ENCODE measurements at regions not wholly inside any gene's neighbourhood (a gene's known extent, or its start where the extent isn't known, plus 50 kb on each side); places are given as distances from the start of the nearest gene placed in this dataset.
"Not testable (repeated sequence)": the region's sequence is repeated elsewhere in the genome, so short reads cannot be mapped to it uniquely, and the experiment has no call there.

DNA sequence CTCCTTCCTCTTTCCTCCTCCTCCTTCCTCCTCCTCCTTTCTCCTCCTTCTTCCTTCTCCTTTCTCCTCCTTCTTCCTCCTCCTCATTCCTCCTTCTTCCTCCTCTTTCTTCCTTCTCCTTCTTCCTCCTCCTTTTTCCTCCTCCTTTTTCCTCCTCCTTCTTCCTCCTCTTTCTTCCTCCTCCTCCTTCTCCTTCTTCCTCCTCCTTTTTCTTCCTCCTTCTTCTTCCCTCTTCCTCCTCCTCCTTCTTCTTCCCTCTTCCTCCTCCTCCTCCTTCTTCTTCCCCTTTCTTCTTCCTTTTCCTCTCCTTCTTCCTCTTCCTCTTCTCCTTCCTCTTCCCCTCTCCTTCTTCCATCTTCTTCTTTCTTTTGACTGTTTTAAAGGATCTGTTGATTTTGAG lies 538.8 kb downstream of the TMEM38B start:
- DNase-seq (ENCODE audit: low read depth) = no peak

DNA sequence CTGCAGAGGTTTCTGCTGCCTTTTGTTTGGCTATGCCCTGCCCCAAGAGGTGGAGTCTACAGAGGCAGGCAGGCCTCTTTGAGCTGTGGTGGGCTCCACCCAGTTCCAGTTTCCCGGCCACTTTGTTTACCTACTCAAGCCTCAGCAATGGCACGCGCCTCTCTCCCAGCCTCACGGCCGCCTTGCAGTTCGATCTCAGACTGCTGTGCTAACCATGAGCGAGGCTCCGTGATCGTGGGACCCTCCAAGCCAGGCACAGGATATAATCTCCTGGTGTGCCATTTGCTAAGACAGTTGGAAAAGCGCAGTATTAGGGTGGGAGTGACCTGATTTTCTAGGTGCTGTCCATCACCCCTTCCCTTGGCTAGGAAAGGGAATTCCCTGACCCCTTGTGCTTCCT lies 566.6 kb downstream of the TMEM38B start:
- DNase-seq (ENCODE audit: low read depth) = not testable (repeated sequence)

DNA sequence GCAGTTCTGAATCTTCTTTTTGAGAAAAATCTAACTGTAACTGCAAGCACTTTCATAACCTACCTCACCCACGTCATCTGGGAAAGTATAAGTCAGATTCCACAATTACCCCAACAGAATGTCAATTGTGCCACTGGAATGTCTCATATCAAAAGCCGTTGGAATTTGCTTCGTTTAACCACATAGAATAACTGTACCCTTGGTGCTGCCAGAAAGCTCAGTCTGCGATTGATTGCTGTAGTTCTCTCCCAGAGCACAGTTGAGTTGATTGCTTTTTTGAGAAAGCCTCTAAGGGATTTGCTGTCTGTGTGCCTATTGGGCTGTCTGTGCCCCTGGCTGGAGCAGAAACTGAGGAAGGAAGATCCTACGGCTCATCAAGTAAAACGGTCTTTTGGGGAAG lies 583.6 kb downstream of the TMEM38B start:
- DNase-seq (ENCODE audit: low read depth) = no peak

DNA sequence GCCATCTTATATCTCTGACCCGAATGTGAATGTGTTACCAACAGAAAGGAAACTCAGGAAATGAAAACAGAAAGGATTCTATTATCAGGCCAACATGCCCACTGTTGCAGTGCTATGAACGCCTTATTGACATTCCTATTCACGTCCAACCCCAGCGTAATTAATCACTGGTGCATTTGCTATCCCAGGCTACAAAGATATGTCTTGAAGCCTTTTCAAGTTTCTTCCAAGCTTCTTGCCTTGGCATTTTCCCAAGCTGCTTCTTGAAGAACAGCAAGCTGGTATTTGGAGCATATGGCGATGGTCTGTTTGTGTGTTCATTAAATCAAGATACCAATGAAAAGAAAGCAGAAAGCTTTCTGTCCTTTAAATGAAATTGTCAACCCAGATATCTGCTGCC lies 579.2 kb upstream of the ZNF462 start:
- no peak for DNase-seq (ENCODE audit: low read depth)

DNA sequence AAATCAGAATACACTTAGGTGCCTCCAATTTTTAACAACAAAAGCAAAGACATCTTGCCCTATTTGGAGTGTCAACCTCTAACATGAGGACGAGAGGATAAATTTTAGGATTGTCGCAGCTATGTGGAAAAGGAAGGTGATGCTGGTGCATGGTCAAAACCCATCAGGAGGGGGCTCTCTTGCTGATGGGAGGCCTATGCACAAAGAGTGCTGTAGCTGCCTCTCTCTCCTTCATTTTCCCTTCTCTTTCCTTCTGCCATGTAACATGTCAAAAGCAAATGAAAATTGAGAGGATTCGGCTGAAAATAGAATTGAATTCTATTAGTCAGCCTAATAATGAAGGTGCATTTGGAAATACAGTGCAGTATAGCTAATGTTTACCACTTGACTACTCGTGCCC lies 578.7 kb upstream of the ZNF462 start:
- DNase-seq (ENCODE audit: low read depth) = no peak

DNA sequence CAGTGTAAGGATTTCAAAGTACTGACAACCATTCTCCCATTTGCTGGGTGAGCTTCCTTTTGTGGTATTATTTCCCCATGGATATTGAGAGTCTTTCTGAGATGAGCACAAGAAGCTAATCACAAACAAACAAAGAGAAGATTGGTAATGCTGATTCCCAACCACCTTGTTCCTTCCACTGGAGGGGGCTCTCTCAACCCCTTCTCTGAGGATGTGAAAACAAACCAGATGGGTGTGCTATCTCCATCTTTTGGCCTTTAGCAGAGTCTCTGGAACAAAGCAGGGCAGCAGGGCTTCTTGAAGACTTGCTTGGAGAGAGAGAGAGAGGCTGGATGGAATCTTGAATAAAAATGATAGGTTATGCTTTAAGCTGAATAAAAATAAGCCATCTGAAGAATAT lies 576.7 kb upstream of the ZNF462 start:
- no peak for DNase-seq (ENCODE audit: low read depth)

DNA sequence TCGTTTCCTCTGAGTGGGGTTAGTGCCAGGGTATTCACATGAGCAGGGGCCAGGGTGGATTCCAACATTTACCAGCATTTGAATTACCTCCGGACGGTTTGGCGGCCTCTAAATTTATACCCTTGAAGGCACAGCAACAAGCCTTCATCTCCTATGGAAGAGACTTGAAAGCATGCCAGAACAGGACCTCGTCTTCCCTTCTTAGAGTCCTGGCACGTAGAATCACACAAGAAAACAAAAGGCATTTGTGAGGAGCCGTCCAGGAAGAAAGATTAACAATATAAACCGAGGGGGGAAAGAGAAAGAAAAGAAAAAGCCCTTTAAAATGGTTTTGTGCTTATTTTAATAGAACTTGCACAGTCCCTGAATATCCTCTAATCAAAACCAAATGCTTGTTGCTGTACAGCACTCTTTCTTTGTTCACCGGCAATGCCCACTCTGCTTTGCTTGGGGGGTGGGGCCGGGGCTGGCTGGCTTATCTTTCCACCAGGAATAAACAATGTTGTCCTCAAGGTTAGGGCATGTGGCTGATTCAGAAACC lies 575.8 kb upstream of the ZNF462 start:
- DNase-seq (ENCODE audit: low read depth) = no peak

DNA sequence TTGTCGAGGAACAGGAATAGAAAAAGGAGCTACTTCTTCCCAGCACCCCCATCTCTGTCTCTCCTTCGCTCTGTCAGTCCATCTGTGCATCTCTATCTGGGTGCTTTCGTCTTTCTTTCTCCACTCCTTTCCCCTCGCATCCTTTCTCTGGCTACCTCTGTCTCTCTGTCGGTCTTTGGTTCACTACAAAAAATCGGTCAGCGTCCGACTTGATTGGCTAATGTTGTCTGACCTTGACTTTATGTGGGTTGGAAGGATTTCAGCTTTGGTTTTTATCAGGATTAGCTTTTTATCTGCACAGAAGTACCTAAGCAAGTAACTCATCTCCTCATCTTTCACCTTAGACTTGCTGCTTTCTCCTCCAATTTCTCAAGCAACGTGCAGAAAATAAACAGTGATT lies 575.2 kb upstream of the ZNF462 start:
- DNase-seq (ENCODE audit: low read depth) = no peak

DNA sequence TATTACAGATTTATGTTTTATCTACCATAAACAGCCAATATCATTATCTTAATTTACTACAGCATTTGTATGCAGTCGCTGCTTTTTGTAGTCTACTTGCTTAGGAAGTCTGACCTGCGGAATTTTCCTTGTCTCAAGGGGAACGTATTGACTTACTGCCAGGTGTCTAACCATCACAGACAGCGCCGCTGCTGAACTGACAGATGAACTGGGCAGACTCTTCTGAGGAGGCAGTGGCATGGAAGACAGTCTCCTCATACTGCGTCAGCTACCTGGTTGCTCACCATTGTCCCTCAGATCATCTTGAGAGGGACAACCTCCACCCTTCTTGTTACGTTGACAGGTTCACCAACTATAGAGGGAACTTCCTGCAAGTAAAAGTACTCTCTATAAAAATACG lies 574.3 kb upstream of the ZNF462 start:
- DNase-seq (ENCODE audit: low read depth) = no peak

DNA sequence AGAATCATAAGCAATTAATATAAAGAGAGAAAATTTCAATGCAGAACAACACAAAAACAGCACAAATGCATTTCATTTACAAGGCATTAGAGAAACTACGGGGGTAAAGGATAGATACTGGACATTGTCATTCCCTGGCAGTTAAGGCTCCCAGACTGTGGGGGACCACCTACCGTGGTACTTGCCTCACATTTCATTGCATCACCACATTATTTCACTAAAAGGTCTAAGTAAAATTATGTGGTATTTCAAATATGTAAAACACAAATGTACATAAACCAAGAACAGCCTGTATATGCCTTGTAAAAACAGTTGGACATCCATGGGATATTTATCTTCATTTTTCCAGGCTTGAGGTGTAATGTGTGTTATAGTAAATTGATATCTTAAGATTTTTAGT lies 571.2 kb upstream of the ZNF462 start:
- no peak for DNase-seq (ENCODE audit: low read depth)

DNA sequence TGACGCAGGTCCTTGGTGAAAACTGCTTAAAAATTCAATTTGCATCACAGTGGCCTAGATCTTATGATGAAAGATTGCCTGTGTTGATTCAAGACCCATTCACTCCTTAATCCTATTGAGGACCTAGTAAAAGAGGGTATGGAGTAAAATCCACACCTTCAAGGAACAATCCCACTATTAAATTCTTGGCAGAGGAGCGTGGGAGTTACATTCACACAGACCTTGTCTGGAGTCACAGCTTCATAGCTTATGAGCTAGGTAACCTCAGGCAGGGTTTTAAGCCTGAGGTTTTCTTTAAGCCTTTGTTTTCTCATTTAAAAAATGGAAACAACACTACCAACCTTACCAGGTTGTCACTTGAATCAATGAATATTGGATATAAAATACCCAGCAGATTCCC lies 566.5 kb upstream of the ZNF462 start:
- no peak for DNase-seq (ENCODE audit: low read depth)

DNA sequence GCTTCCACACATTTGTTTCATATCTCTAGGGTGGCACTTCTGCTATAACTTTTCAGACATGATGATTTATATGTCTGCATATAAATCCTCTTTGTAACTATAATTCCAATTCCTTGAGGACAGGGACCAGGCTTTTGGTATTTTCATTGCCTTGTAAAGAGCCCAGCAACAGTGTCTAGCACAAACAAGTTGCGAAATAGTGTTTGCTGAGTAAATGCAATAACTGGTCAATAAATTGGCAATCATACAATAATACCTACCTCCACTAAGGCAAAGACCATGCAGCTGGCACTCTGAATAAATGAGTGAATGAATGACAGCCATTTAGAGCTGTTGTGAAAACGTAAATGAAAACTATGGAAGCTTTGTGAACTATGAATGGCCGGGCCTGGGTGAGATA lies 564.0 kb upstream of the ZNF462 start:
- DNase-seq (ENCODE audit: low read depth) = no peak

DNA sequence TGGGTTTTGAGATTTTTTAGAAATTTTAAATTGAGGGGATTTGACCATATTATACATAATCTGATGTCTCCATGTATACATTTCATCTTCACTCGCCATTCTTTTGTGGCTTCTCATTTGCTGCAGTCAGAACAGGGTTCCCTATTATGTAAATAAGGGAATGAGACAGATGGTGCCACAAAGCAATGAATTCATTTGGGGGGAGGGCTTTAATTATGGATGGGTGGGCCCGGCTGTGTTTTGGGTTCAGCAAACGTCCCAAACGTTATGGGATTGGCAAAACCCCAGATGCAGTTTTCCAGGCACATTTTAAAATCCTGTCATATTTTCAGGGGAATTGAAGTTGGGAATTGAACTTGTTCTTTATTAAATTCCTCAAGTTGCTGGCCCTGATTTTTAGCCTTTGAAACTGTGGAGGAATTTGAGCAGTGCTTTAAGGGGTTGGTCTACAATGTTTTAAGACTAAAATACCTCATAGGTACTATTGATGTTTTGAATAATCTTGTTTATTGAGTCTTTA lies 558.5 kb upstream of the ZNF462 start:
- DNase-seq (ENCODE audit: low read depth) = no peak

DNA sequence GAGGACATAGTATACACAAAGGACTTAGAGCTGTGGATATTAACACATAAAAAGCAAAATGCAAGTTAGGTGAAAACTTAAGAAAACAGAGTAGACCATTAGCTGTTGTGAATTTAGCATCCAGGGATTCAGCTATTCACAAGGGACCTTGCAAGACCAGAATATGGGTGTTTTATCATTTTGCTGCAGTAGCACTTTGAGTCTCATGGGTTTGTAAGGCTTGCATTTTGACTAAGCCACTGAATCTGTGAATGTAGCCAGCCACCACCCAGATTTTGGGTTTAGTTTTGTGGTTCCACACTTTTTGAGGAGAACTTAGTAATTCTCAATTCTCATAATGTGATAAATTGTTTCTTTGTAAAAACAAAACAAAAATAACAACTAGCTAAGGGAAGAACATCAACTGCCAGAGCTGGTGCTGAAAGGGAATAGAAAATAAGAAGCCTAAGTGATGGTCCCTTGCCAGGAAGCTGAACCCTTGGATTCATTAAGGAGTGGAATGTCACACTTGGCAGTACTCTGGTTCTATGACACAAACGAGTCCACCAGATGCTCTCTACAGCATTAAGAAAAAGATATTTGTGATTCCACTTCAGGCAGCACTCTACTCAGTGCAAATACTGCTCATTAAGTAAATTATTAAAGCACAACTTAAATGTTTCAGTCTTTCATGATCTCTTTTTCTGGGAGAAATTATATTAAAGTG lies 557.4 kb upstream of the ZNF462 start:
- DNase-seq (ENCODE audit: low read depth) = no peak

DNA sequence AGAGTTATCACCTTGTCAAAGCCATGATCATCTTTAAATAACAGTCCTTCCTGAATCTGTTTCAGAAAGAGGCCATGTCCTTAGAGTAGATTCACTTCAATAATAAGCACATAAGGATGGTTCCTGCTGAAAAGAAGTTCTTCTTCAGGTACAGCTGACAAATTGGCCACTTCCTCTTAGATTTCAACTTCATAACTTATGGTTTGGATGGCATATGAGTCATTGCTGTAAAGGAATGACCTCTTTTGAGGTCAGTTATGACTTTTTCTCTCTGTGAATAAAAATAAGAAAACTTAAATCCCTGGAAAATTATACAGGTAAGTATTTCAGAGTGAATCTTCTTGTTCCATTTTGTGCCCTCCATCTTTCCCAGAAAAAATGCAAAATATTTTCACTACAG lies 555.3 kb upstream of the ZNF462 start:
- DNase-seq (ENCODE audit: low read depth) = no peak

DNA sequence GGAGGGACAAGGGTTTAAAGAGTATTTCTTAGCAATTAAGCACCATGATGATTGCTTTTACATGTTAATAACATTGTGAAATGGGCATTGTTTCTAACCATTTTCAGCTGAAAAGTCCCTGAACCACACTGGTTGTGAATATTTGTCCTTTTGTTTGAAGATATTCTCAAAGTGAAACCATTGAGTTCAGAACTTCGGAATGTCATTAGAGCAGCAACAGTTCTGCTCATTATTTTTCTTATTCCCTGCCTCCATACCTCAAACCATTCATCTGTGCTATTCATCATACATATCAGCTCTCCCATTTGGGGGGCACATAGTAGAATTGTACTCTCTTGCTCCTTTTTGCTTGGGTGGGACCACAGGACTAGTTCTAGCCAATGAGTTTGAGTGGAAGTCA lies 553.0 kb upstream of the ZNF462 start:
- DNase-seq (ENCODE audit: low read depth) = no peak

DNA sequence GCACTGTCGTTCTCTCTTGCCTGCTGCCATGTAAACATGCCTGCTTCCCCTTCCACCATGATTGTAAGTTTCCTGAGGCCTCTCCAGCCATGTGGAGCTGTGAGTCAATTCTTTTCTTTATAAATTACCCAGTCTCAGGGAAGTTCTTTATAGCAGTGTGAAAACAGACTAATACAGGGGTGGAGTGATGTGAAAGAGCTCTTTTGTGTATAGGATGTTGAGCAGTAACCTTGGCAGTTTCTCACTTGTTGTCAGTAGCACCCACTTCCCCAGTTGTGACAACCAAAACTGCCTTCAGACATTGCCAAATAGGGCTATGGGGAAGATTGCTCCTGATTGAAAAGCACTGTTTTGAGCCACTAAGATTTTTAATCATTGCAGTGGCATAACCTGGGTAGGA lies 552.2 kb upstream of the ZNF462 start:
- DNase-seq (ENCODE audit: low read depth) = no peak

DNA sequence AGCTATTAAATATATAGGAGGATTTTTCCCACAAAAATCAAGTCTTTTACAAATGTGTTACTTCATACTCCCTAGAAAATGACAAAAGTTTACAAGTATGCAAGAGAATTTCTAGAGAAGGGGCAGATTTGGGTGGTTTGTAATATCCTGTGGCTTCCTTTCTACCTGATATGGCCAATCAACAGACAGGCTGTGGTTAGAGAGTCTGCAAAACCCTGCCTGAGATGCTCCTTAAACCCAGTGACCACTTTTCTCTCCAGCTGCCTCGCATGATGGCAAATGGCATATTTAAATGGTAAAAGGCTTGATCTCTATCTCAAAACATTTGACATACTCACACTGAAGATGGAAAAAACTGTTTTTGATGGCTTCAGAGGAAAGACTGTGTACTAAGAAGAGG lies 550.1 kb upstream of the ZNF462 start:
- no peak for DNase-seq (ENCODE audit: low read depth)

DNA sequence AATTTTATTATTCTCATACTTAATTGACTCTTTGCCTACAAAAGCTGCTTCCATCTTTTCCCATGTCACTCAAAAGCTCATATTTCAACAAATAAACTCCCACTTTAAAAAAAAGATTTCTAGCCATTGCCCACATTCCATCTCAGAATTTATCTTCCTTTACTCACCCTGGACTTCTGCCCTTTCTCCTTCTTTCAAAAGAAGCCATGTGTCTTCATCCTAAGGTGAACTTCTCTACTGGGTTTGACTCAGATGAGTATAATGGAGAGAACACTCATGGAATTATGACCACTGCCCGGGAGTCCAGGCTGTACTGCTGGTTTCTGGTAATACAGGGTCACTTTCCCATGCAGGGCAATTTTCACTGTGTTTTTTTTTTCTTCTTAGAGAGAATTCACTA lies 548.5 kb upstream of the ZNF462 start:
- no peak for DNase-seq (ENCODE audit: low read depth)

DNA sequence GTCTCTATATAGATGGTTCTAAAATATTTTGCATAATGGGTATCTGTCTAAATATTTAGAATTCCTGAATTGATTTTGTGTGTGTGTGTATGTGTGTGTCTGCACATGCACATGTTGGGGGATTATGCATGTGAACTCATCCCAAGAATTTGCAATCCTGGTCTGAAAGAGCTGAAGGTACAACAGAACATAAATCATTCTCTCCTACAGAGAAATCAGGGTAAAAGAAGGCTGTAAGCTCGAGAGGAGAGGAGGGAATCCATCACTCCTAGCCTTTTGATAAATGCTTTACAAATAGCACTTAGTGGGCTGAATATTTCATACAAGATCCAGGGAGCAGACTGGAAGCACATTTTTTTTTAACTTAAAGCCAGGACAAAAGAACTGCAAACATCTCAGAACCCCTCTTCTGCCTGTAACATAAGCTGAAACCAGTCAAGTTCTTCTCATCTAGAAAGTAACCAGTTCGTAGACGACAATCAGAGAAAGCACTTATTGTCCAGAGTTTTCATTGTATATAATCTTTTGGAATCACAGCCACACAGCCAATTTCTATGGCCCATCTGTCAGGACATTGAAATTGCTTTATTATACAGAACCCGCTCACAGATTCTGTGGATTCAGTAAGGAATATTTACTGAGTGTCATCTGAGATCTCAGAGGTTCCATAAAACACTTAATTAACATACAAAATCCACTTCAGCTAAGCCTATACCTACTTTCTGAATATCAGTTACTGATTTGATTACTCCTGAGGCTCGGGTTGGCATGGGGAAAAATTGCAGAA lies 541.4 kb upstream of the ZNF462 start:
- no peak for DNase-seq (ENCODE audit: low read depth)

DNA sequence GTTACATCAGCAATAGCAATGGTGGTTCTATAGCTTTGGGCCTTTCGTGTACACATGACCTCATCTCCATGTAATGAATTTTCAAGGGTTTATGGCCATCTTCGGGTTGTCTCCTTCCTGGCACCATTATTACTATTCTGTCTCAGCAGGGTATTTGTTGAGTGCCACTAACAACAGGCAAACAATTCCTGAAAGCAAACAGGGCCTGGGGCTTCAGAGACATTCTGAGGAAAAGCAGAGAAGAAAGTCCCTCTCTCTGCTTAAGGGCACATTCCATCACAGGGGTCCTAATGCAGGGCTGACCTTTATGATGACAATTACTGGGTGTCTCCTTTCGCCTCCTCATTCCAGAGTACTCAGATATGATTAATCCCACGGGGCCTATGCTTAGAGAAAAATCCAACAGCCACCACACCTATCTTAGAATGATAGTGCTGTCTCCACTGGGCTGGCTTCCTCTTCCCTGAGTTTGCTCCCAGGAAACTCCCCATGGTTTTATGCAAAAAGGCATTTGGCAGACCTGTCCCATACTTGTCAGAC lies 540.2 kb upstream of the ZNF462 start:
- DNase-seq (ENCODE audit: low read depth) = no peak

DNA sequence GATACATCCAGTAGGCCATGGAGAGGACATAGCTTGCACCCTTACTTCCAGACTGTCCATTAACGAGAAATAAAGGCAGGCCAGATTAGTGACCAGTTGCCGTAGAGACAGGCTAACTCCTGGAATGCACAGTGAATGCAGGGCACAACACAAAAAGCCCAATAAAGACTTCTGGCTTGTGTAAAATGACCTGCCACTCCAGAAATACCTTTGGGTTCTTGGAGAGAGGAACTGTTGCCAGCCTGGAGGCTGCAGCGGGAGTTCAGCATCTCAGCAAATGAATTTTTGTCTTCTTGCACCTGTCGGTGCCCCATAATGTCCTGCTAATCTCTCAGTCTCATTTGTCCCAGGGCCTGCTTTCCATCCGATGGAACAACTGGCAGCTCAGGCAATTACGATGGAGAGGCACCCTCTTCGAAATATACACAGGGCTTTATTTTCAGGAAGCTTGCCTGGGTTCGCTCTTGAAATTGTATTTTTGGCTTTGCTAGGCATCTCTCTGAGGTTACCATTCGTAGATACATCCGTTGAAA lies 538.8 kb upstream of the ZNF462 start:
- DNase-seq (ENCODE audit: low read depth) = no peak

Data from GM04504 (cell line).